Dedifferentiated amniotic fluid mesenchymal stem cell (primary cell): ENCODE measurements at regions not wholly inside any gene's neighbourhood (a gene's known extent, or its start where the extent isn't known, plus 50 kb on each side); places are given as distances from the start of the nearest gene placed in this dataset.

Experiments
- DNase-seq: peaks from one replicate; pipeline ENCODE4 v3.0.0-alpha.2; 2016; ENCODE audit errors: extremely low spot score

DNA sequence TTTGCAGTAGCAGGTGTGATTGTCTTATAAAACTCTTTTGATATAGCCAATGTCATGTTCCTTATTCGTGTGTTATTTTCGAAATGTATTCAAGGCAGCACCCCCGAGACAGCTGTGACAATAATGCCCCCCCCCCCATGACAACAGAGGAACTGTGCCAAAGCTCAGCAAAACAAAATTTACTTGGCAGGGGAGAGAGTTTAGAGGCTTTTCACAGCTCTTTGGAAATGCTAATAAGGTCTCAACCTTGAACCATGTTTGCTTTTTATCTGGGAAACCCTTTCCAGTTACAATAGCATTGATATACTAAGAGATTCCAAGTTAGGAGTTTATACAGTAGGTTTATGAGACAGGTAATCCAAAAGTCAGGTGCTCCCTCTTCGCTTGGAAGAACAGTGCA, 56.4 kb upstream of the USP44 start:
- DNase-seq = no peak

DNA sequence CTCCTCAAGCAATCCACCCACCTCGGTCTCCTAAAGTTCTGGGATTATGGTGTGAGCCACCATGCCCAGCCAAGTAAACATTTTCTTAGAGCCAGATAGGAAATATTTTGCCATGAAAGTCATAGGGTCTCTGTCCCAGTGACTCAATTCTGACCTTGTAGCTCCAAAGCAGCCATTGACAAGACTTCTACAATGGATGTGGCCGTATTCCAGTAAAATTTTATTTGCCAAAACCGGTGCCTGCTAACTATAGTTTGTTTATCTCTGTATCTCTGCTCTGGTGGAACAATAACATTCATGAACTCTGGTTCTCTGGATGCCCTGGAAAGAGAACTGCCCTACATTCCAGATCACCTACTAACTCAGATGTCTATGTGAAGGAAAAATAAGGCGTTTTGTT, 54.6 kb upstream of the USP44 start:
- no peak for DNase-seq

DNA sequence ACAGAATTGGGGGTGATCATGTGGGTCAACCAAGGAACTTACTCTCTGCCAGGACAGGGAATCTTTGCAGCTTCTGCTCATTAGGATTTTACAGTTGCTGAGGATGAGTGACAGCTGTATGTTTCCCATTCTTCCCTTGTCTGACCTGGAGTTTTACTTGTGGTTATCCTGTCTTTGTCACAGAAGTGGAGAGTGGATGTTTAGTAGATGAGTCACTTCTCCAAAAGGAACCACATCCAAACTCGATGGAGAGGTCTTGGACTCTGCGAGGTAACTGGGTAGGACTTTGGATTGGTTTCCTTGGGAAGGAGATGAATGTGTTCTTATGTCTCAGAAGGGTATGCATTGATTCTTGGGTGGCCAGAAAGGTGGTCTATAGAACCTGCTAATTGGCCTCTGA, 53.8 kb upstream of the USP44 start:
- no peak for DNase-seq

DNA sequence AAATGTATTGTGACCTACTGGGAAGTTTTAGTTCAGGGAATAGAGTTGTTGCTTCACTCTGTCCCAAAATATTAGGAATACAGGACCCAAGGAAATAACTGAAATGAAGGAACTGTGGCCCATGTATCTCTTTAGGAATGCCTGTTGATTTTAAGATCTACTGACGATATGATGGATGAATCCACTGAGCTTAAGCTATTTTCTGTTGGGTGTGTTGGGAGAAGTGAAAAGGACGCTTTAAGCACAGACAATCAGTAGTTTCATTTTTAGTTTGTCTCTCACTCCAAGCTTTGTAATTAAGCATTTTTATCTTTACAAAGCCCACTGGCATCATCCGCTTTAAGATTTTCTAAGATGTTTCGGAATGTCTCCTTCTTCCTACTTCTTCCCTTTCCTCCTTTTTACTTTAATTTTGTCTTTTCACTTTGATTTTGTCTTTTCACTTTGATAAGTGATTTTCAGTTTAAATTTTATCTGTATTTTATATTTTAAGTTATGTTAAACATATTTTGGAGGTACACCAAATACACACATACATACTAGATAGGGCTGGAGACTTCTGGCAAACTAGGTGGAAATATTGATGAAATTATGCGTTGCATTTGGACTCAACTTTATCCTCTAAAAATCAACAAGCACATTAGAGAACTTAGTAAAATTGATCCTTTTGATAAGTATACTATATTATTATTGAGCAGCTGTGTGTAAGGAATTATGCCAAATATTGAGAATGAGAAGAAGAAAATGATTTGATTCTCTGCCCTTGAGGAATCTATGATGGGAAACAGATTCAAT, 52.3 kb upstream of the USP44 start:
- no peak for DNase-seq

DNA sequence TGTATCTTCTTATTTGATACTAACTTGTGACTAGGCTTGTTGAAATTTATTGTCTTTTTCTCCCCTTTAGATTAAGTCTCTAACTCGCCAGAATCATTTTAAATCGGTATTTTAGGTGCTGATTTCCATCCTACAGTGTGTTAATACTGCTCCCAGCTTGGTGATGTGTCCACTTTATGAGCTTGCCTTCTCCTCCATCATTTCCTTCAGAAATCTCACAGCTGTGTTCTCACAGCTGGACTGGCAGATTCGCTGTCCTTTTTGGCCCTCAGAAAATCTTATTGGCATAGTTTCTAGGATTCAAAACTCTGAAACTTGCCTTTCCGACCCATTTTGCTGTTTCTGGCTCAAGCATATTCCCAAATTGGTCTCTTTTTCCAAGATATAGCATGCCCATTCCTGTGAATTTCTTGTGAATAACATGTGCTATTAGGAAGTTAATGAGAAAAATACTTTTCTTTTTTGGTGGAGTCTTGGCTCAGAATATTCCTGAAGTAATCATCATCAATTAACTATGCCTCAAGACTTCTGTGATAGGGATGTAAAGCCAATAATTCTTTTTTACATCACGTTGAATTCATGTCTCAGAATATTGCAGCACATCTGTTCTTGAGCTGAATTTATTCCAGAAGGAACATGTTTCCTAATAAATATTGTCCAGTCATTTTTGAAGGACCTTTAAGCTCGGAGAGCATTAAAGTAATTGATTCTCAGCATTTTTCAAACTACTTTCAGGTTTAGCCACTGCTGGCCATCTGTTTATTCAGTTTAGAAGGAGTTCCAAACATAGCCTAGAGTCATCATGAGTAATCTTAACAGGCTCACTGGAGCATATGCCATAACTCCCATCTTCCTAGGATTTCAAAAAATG, 50.0 kb upstream of the USP44 start:
- peak; percentile 54 for DNase-seq
